Testis (tissue), 2 donors: ENCODE measurements at regions not wholly inside any gene's neighbourhood (a gene's known extent, or its start where the extent isn't known, plus 50 kb on each side); places are given as distances from the start of the nearest gene placed in this dataset.

Source experiments
- DNase-seq: peaks from one replicate; pipeline ENCODE4 v3.0.0-alpha.2; 2019
- H3K27ac ChIP-seq, 2 donors: fragments of 200-600 bp; sonication (generic); one replicate each; pipeline ENCODE4 v1.5.1; 2019
- H3K27me3 ChIP-seq: fragments of 200-600 bp; sonication (generic); one replicate; pipeline ENCODE4 v1.5.1; 2019
- H3K36me3 ChIP-seq: fragments of 200-600 bp; sonication (generic); one replicate; pipeline ENCODE4 v1.5.1; 2017; ENCODE audit warnings: low read depth; ENCODE audit errors: missing control alignments
- H3K4me1 ChIP-seq: fragments of 200-600 bp; sonication (generic); one replicate; pipeline ENCODE4 v1.5.1; 2019
- H3K4me3 ChIP-seq, 2 donors: fragments of 200-600 bp; sonication (generic); one replicate each; pipeline ENCODE4 v1.5.1; 2017 to 2019
- H3K9me3 ChIP-seq: fragments of 200-600 bp; sonication (generic); one replicate; pipeline ENCODE4 v1.5.1; 2017
- POLR2A ChIP-seq: fragments of 450-650 bp; IDR thresholded peaks from one replicate; pipeline ENCODE4 v1.6.1; 2017; ENCODE audit warnings: antibody characterized with exemption, mild to moderate bottlenecking, moderate library complexity
- WGBS, 2 donors: methylation state at CpG; one replicate each; pipeline ENCODE4 v1.1.5; 2018; 5-methylcytosine and 5-hydroxymethylcytosine counted together
- intact Hi-C: fragments of 100-400 bp; cut with DNase I; formaldehyde crosslinking; loops from one replicate; pipeline ENCODE4 v1.15.1; 2023; ENCODE audit warnings: low total_unique reads
- TF ChIP-seq, protein P1 (sequence below), 3 experiments: fragments of 450-650 bp in 2 of 3; fragments of 200-600 bp in 1 of 3; sonication (generic) in 1 of 3; IDR thresholded peaks; one replicate each; pipeline ENCODE4 v1.5.1; 2016 to 2019; ENCODE audit warnings: antibody characterized with exemption in 3 of 3, mild to moderate bottlenecking in 2 of 3, moderate library complexity in 1 of 3

DNA sequence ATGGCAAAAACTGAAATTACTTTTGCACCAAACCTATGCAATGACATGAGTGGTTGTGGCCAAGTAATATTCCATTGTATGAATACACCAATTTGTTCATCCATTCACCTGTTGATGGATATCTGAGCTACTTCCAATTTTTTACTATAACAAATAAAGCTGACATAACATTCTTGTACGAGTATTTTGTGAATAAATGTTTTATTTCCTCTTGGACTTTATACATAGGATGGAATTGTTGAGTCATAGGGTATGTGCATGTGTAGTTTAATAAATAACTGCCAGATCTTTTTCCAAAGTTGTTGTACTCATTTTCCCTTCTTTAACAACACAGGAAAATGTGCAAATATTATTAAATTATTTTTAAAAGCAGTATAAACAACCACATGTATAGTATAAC, 146.1 kb upstream of the ZNF462 start:
- Histone ChIP-seq H3K4me1 (peaks cover 4% of the 10 kb centered on the region), H3K9me3 (no peaks in the 10 kb centered on the region), H3K27me3 (no peaks in the 10 kb centered on the region), H3K36me3 (no peaks in the 10 kb centered on the region), H3K27ac (no peak overlapping the region), H3K4me3 (no peak overlapping the region)
- intact Hi-C loops: no loop called here
- TF ChIP-seq POLR2A: no peak
- TF ChIP-seq, protein P1, sequence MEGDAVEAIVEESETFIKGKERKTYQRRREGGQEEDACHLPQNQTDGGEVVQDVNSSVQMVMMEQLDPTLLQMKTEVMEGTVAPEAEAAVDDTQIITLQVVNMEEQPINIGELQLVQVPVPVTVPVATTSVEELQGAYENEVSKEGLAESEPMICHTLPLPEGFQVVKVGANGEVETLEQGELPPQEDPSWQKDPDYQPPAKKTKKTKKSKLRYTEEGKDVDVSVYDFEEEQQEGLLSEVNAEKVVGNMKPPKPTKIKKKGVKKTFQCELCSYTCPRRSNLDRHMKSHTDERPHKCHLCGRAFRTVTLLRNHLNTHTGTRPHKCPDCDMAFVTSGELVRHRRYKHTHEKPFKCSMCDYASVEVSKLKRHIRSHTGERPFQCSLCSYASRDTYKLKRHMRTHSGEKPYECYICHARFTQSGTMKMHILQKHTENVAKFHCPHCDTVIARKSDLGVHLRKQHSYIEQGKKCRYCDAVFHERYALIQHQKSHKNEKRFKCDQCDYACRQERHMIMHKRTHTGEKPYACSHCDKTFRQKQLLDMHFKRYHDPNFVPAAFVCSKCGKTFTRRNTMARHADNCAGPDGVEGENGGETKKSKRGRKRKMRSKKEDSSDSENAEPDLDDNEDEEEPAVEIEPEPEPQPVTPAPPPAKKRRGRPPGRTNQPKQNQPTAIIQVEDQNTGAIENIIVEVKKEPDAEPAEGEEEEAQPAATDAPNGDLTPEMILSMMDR (IDR thresholded peaks at IDR 0.05): no peak
- DNase-seq: no peak
- 39 to 45% methylated on average over 1 of the region's 1 CpG for WGBS, 2 donors

GRCh38 chr9:106717686-106718085, 145.3 kb upstream of the ZNF462 start:
- no peak overlapping the region for H3K27ac ChIP-seq
- no peaks in the 10 kb centered on the region for H3K27me3 ChIP-seq
- H3K36me3 ChIP-seq: no peaks in the 10 kb centered on the region
- 44 to 49% methylated on average over 2 of the region's 2 CpGs for WGBS, 2 donors
- no peaks in the 10 kb centered on the region for H3K9me3 ChIP-seq
- no peak overlapping the region for H3K4me3 ChIP-seq
- intact Hi-C loops: no loop called here
- no peak for DNase-seq
- TF ChIP-seq, protein P1 (IDR thresholded peaks at IDR 0.05): peak in 1 of 3 experiments; percentile 15
- no peak for TF ChIP-seq POLR2A
- H3K4me1 ChIP-seq: peaks cover 4% of the 10 kb centered on the region

DNA sequence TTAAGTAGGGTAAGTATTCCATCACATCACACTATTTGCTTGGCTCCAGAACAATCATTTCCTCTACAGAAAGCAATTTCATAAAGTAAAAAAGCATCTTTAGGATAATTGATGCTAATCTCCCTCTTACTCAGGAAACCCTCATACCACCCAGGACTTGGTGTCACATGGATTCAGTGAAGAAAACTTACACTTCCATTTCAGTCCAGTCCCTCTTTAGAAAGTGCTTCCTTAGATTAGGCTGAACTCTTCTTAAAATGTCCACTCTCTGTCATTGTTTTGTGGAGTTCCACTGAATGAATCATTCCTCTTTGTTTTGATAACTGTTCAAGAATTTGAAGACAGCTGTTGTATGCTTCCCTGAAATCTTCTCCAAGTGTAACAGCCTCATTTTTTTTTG, 144.0 kb upstream of the ZNF462 start:
- peaks cover 4% of the 10 kb centered on the region for H3K4me1 ChIP-seq
- no peak overlapping the region for H3K27ac ChIP-seq
- TF ChIP-seq, protein P1 (IDR thresholded peaks at IDR 0.05): no peak
- TF ChIP-seq POLR2A: no peak

GRCh38 chr9:106722051-106722753, 140.8 kb upstream of the ZNF462 start:
- intact Hi-C loops: no loop called here
- Histone ChIP-seq H3K4me1 (peaks cover 4% of the 10 kb centered on the region), H3K36me3 (no peaks in the 10 kb centered on the region), H3K9me3 (no peaks in the 10 kb centered on the region), H3K27me3 (no peaks in the 10 kb centered on the region), H3K27ac (no peak overlapping the region), H3K4me3 (no peak overlapping the region)
- WGBS, 2 donors: 89 to 95% methylated on average over 4 of the region's 4 CpGs
- no peak for TF ChIP-seq POLR2A
- TF ChIP-seq, protein P1 (IDR thresholded peaks at IDR 0.05): no peak
- no peak for DNase-seq

More for the DNA sequence above, 144.0 kb upstream of the ZNF462 start:
- Histone ChIP-seq H3K27me3 (no peaks in the 10 kb centered on the region), H3K9me3 (no peaks in the 10 kb centered on the region), H3K36me3 (no peaks in the 10 kb centered on the region), H3K4me3 (no peak overlapping the region)
- intact Hi-C loops: no loop called here
- no peak for DNase-seq

GRCh38 chr9:106723926-106724325, 139.0 kb upstream of the ZNF462 start:
- Histone ChIP-seq H3K36me3 (no peaks in the 10 kb centered on the region), H3K4me3 (no peak overlapping the region), H3K4me1 (no peaks in the 10 kb centered on the region), H3K9me3 (no peaks in the 10 kb centered on the region), H3K27me3 (no peaks in the 10 kb centered on the region), H3K27ac (no peak overlapping the region)
- intact Hi-C loops: no loop called here
- DNase-seq: no peak
- TF ChIP-seq, protein P1 (IDR thresholded peaks at IDR 0.05): no peak
- TF ChIP-seq POLR2A: no peak
